Activated CD4-positive, alpha-beta T cell treated with anti-CD3 and anti-CD28 coated beads for 48 hours (primary cell): ENCODE measurements at regions not wholly inside any gene's neighbourhood (a gene's known extent, or its start where the extent isn't known, plus 50 kb on each side); places are given as distances from the start of the nearest gene placed in this dataset.

Experiments used
- DNase-seq: peaks from one replicate; pipeline ENCODE4 v3.0.0-alpha.2; 2020

- DNase-seq, result no peak
Measured at GRCh38 chr5:146940295-146940694, 61.7 kb upstream of the PPP2R2B start.

- DNase-seq, result no peak
Measured at GRCh38 chr5:146944019-146944418, 65.5 kb upstream of the PPP2R2B start.

GRCh38 chr5:146944764-146945616, 66.4 kb upstream of the PPP2R2B start:
- no peak for DNase-seq

GRCh38 chr5:146945617-146946084, 67.1 kb upstream of the PPP2R2B start:
- no peak for DNase-seq

- peak; percentile 11 for DNase-seq
Measured at GRCh38 chr5:146947181-146947941, 68.8 kb upstream of the PPP2R2B start.

GRCh38 chr5:146948666-146949065, 70.1 kb upstream of the PPP2R2B start:
- no peak for DNase-seq

GRCh38 chr5:146952168-146952567, 73.6 kb upstream of the PPP2R2B start:
- no peak for DNase-seq

- DNase-seq, result no peak
Measured at GRCh38 chr5:146956217-146956616, 77.7 kb upstream of the PPP2R2B start.

GRCh38 chr5:146959360-146959759, 80.8 kb upstream of the PPP2R2B start:
- no peak for DNase-seq

GRCh38 chr5:146962801-146963355, 84.3 kb upstream of the PPP2R2B start:
- no peak for DNase-seq

GRCh38 chr5:146965761-146966659, 87.5 kb upstream of the PPP2R2B start:
- peak; percentile 53 for DNase-seq

GRCh38 chr5:146967646-146968045, 89.1 kb upstream of the PPP2R2B start:
- no peak for DNase-seq

- DNase-seq, result no peak
Measured at GRCh38 chr5:146971401-146971800, 92.8 kb upstream of the PPP2R2B start.

- no peak for DNase-seq
Measured at GRCh38 chr5:146986469-146986868, 107.9 kb upstream of the PPP2R2B start.

GRCh38 chr5:146993876-146994530, 115.4 kb upstream of the PPP2R2B start:
- DNase-seq, result no peak

GRCh38 chr5:146995878-146996277, 117.3 kb upstream of the PPP2R2B start:
- no peak for DNase-seq

GRCh38 chr5:147015405-147015804, 136.8 kb upstream of the PPP2R2B start:
- no peak for DNase-seq

GRCh38 chr5:147017191-147017590, 138.6 kb upstream of the PPP2R2B start:
- no peak for DNase-seq

GRCh38 chr5:147017621-147018020, 139.1 kb upstream of the PPP2R2B start:
- no peak for DNase-seq

GRCh38 chr5:147018812-147019211, 140.3 kb upstream of the PPP2R2B start:
- DNase-seq, result no peak

- DNase-seq, result no peak
Measured at GRCh38 chr5:147036691-147037245, 158.2 kb upstream of the PPP2R2B start.
